H1 (cell line): ENCODE measurements at regions not wholly inside any gene's neighbourhood (a gene's known extent, or its start where the extent isn't known, plus 50 kb on each side); places are given as distances from the start of the nearest gene placed in this dataset.

Experiments
- CTCF ChIA-PET: fragments of 300-600 bp; sonication (Branson Sonifier 250); formaldehyde crosslinking; loops from one replicate; lab custom pipeline; 2021; ENCODE audit not compliant: partially characterized antibody; lab: Charles Lee
- POLR2A ChIA-PET: fragments of 300-600 bp; sonication (Branson Sonifier 250); formaldehyde crosslinking; loops from one replicate; lab custom pipeline; 2021; ENCODE audit warnings: inconsistent platforms; ENCODE audit not compliant: partially characterized antibody; lab: Charles Lee
- DNase-seq, 2 experiments: peaks; one replicate each; pipeline versions ENCODE4 v3.0.0 to v3.0.0-alpha.2; 2010 to 2022; ENCODE audit warnings: low spot score in 2 of 2, low read depth in 1 of 2, mixed read lengths in 1 of 2
- FAIRE-seq: peaks from 2 replicates; lab custom pipeline; 2011; peaks lifted over from hg19 to GRCh38; lab: Jason Lieb, UNC
- H2AFZ ChIP-seq: 2 replicates; pipeline ENCODE4 v1.8.1; 2012; ENCODE audit warnings: low read length, inconsistent platforms
- H2AK5ac ChIP-seq: 2 replicates; pipeline ENCODE4 v1.6.1; 2013; ENCODE audit warnings: low read depth, low read length
- H2BK120ac ChIP-seq: replicated peaks from 2 replicates; pipeline ENCODE3; 2013; ENCODE audit warnings: low read depth, low read length, inconsistent platforms
- H2BK12ac ChIP-seq: 2 replicates; pipeline ENCODE4 v1.6.1; 2013; ENCODE audit warnings: low read depth, low read length
- H2BK15ac ChIP-seq: 2 replicates; pipeline ENCODE4 v1.6.1; 2013; ENCODE audit warnings: low read length
- H2BK20ac ChIP-seq: 2 replicates; pipeline ENCODE4 v1.6.1; 2013; ENCODE audit warnings: low read length
- H2BK5ac ChIP-seq: 2 replicates; pipeline ENCODE4 v1.6.1; 2013; ENCODE audit warnings: low read depth, low read length
- H3K14ac ChIP-seq: 2 replicates; pipeline ENCODE4 v1.6.1; 2013; ENCODE audit warnings: inconsistent platforms; ENCODE audit not compliant: insufficient read length
- H3K18ac ChIP-seq: 2 replicates; pipeline ENCODE4 v1.6.1; 2013; ENCODE audit warnings: low read length; ENCODE audit errors: extremely low read depth
- H3K23ac ChIP-seq: 2 replicates; pipeline ENCODE4 v1.6.1; 2013; ENCODE audit warnings: inconsistent platforms; ENCODE audit not compliant: insufficient read length
- H3K23me2 ChIP-seq: 2 replicates; pipeline ENCODE4 v1.6.1; 2013; ENCODE audit warnings: low read depth, low read length
- H3K27ac ChIP-seq: 2 replicates; pipeline ENCODE4 v1.6.1; 2011; ENCODE audit warnings: low read depth, low read length, inconsistent platforms
- H3K27me3 ChIP-seq, 4 experiments: replicated peaks in 1 of 4; 1 replicate in 1 of 4; 2 replicates in 3 of 4; pipeline versions ENCODE4 v1.6.1 to v1.8.1; 2011 to 2013; ENCODE audit warnings: low read length in 3 of 4, mild to moderate bottlenecking in 3 of 4, inconsistent platforms in 2 of 4, mixed read lengths in 2 of 4, moderate library complexity in 1 of 4; ENCODE audit not compliant: control insufficient read depth in 3 of 4, insufficient read depth in 3 of 4; ENCODE audit errors: extremely low read depth in 1 of 4
- H3K36me3 ChIP-seq, 4 experiments: 2 replicates each; pipeline versions ENCODE4 v1.6.1 to v1.8.1; 2011 to 2013; ENCODE audit warnings: mild to moderate bottlenecking in 4 of 4, low read length in 3 of 4, moderate library complexity in 2 of 4, control low read depth in 1 of 4, inconsistent platforms in 1 of 4; ENCODE audit not compliant: insufficient read depth in 4 of 4, control insufficient read depth in 2 of 4
- H3K4ac ChIP-seq: replicated peaks from 2 replicates; pipeline ENCODE3; 2013; ENCODE audit warnings: low read length, low read depth, mixed read lengths, inconsistent platforms; ENCODE audit not compliant: insufficient read length
- H3K4me1 ChIP-seq, 4 experiments: replicated peaks in 1 of 4; 1 replicate in 1 of 4; 2 replicates in 3 of 4; pipeline versions ENCODE4 v1.6.1 to v1.8.1; 2011 to 2013; ENCODE audit warnings: low read length in 3 of 4, inconsistent platforms in 2 of 4, mixed read lengths in 1 of 4; ENCODE audit not compliant: insufficient read depth in 4 of 4, control insufficient read depth in 3 of 4
- H3K4me2 ChIP-seq, 2 experiments: 2 replicates each; pipeline versions ENCODE4 v1.6.1 to v1.8.1; 2011 to 2013; ENCODE audit warnings: low read depth in 2 of 2, low read length in 2 of 2, control low read depth in 1 of 2, inconsistent platforms in 1 of 2, mild to moderate bottlenecking in 1 of 2; ENCODE audit not compliant: insufficient read depth in 1 of 2
- H3K4me3 ChIP-seq, 4 experiments: fragments of 200-600, 300-600 bp in 1 of 4; sonication (generic), shearing (Covaris generic), sonication (Bioruptor Twin) in 1 of 4; 2 replicates each; pipeline versions ENCODE4 v1.5.1 to v1.8.1; 2011 to 2016; ENCODE audit warnings: low read length in 4 of 4, low read depth in 3 of 4, control low read depth in 2 of 4, inconsistent platforms in 2 of 4, mild to moderate bottlenecking in 2 of 4, mixed read lengths in 1 of 4, moderate library complexity in 1 of 4; ENCODE audit not compliant: insufficient read depth in 2 of 4; ENCODE audit errors: extremely low read depth in 1 of 4
- H3K56ac ChIP-seq: replicated peaks from 2 replicates; pipeline ENCODE3; 2013; ENCODE audit warnings: low read depth, mild to moderate bottlenecking, mixed read lengths, low read length, inconsistent platforms; ENCODE audit not compliant: insufficient read length
- H3K79me1 ChIP-seq: 2 replicates; pipeline ENCODE4 v1.6.1; 2013; ENCODE audit warnings: low read depth, low read length, control low read depth
- H3K79me2 ChIP-seq, 2 experiments: 2 replicates each; pipeline versions ENCODE4 v1.6.1 to v1.8.1; 2012 to 2013; ENCODE audit warnings: low read length in 2 of 2, mild to moderate bottlenecking in 2 of 2, inconsistent platforms in 1 of 2; ENCODE audit not compliant: insufficient read depth in 2 of 2, control insufficient read depth in 1 of 2
- H3K9ac ChIP-seq, 4 experiments: replicated peaks in 1 of 4; 1 replicate in 1 of 4; 2 replicates in 3 of 4; pipeline versions ENCODE4 v1.6.1 to v1.8.1; 2011 to 2013; ENCODE audit warnings: low read depth in 3 of 4, low read length in 3 of 4, control low read depth in 2 of 4, mild to moderate bottlenecking in 2 of 4, moderate library complexity in 2 of 4, inconsistent platforms in 1 of 4; ENCODE audit errors: extremely low read depth in 1 of 4
- H3K9me3 ChIP-seq, 2 experiments: 2 replicates each; pipeline versions ENCODE4 v1.6.1 to v1.8.1; 2012 to 2013; ENCODE audit warnings: mild to moderate bottlenecking in 2 of 2, moderate library complexity in 2 of 2, control low read depth in 1 of 2, inconsistent platforms in 1 of 2, low read depth in 1 of 2, low read length in 1 of 2, mixed read lengths in 1 of 2; ENCODE audit not compliant: insufficient read depth in 2 of 2
- H4K20me1 ChIP-seq, 2 experiments: replicated peaks in 1 of 2; 2 replicates each; pipeline versions ENCODE3 to v1.8.1; 2011 to 2013; ENCODE audit warnings: inconsistent platforms in 2 of 2, low read length in 2 of 2, mild to moderate bottlenecking in 1 of 2; ENCODE audit not compliant: insufficient read depth in 2 of 2, control insufficient read depth in 1 of 2
- H4K5ac ChIP-seq: 2 replicates; pipeline ENCODE4 v1.6.1; 2013; ENCODE audit warnings: low read length, low read depth, mixed read lengths, inconsistent platforms; ENCODE audit not compliant: insufficient read length
- H4K8ac ChIP-seq: 2 replicates; pipeline ENCODE4 v1.8.0; 2013; ENCODE audit warnings: mild to moderate bottlenecking, moderate library complexity, low read length, inconsistent platforms; ENCODE audit not compliant: insufficient read depth; ENCODE audit errors: extremely low read depth
- H4K91ac ChIP-seq: replicated peaks from 2 replicates; pipeline ENCODE3; 2013; ENCODE audit warnings: low read length, mixed read lengths, inconsistent platforms; ENCODE audit not compliant: insufficient read length
- CBX5 ChIP-seq: fragments of 300-800, 300-1000 bp; sonication (generic); IDR thresholded peaks from 2 replicates; pipeline ENCODE4 v1.7.1; 2016; ENCODE audit warnings: antibody characterized with exemption, low read length, low read depth
- CTBP2 ChIP-seq: IDR thresholded peaks from 2 replicates; pipeline ENCODE4 v1.7.0; 2011; ENCODE audit warnings: borderline replicate concordance, mild to moderate bottlenecking, moderate library complexity, mixed read lengths, low read length; ENCODE audit not compliant: insufficient read depth, insufficient read length
- GABPA ChIP-seq: IDR thresholded peaks from 2 replicates; pipeline ENCODE4 v1.6.1; 2011; ENCODE audit warnings: mild to moderate bottlenecking, low read length, moderate library complexity, borderline replicate concordance; ENCODE audit not compliant: insufficient read depth
- NRF1 ChIP-seq: IDR thresholded peaks from 2 replicates; pipeline ENCODE4 v1.6.1; 2011; ENCODE audit warnings: mild to moderate bottlenecking, low read depth, low read length, improper control_type of control experiment
- RAD21 ChIP-seq, 2 experiments: IDR thresholded peaks in 1 of 2; conservative IDR thresholded peaks in 1 of 2; 2 replicates each; pipeline ENCODE4 v1.6.1; 2011; ENCODE audit warnings: low read depth in 2 of 2, low read length in 2 of 2, improper control_type of control experiment in 1 of 2, inconsistent platforms in 1 of 2, mild to moderate bottlenecking in 1 of 2, moderate library complexity in 1 of 2
- TBP ChIP-seq: IDR thresholded peaks from 2 replicates; pipeline ENCODE4 v1.6.1; 2011; ENCODE audit warnings: low read depth, low read length, improper control_type of control experiment
- WGBS, 2 experiments: shearing (Covaris generic) in 1 of 2; methylation state at CpG; one replicate each; pipeline versions ENCODE4 v1.1.6 to v1.1.7; 2013 to 2015; ENCODE audit warnings: low lambda C conversion rate in 2 of 2, mixed read lengths in 2 of 2, inconsistent platforms in 1 of 2, low coverage in 1 of 2, missing lambda C conversion rate in 1 of 2; ENCODE audit not compliant: insufficient replicate concordance in 2 of 2, insufficient coverage in 1 of 2, insufficient read length in 1 of 2; ENCODE audit errors: extremely low coverage in 1 of 2, missing lambda C conversion rate in 1 of 2; 5-methylcytosine and 5-hydroxymethylcytosine counted together

GRCh38 chr9:75462866-75463265 is 374.6 kb downstream of the OSTF1 start:
- Histone ChIP-seq H3K36me3 (no peaks in the 10 kb centered on the region), H3K27ac (no peak overlapping the region), H3K4me2 (no peak overlapping the region), H2BK5ac (no peak overlapping the region), H3K23me2 (no peaks in the 10 kb centered on the region), H4K91ac (no peak overlapping the region), H3K4me1 (peaks cover 0 to 10% (median 3%) of the 10 kb centered on the region in 4 experiments; a peak in 3 of 7 replicates), H2BK12ac (no peak overlapping the region), H3K4me3 (no peak overlapping the region), H3K14ac (no peak overlapping the region), H3K4ac (no peak overlapping the region), H3K27me3 (no peaks in the 10 kb centered on the region), H3K18ac (no peak overlapping the region), H2BK20ac (no peak overlapping the region), H2BK15ac (no peak overlapping the region), H2AK5ac (no peak overlapping the region), H4K8ac (no peak overlapping the region), H2AFZ (no peak overlapping the region), H4K5ac (no peak overlapping the region), H3K23ac (no peak overlapping the region), H2BK120ac (no peak overlapping the region), H3K9ac (no peak overlapping the region), H3K79me1 (no peaks in the 10 kb centered on the region), H4K20me1 (no peaks in the 10 kb centered on the region), H3K9me3 (no peaks in the 10 kb centered on the region), H3K56ac (no peak overlapping the region), H3K79me2 (no peaks in the 10 kb centered on the region)
- 89% methylated on average over 1 of the region's 1 CpG; no CpG with 5 or more reads in 1 of the 2 experiments for WGBS, 2 experiments
- POLR2A ChIA-PET = no interaction called here
- CTCF ChIA-PET = interaction anchor here (1.5 kb wide), 1 partner anchor 9 kb away, joined by 4 read pairs; no protein-coding TSS in a partner anchor
- DNase-seq (no peak), FAIRE-seq (no peak)
- TF ChIP-seq CBX5 (no peak), NRF1 (no peak), TBP (no peak), GABPA (no peak), CTBP2 (no peak), RAD21 (IDR thresholded peaks at IDR 0.05 in 1 of 2, conservative IDR thresholded peaks at IDR 0.05 in 1 of 2; ENCODE audit: low read depth in 2 of 2, low read length in 2 of 2) (no peak)
